Amniotic epithelial cell (primary cell): ENCODE measurements at regions not wholly inside any gene's neighbourhood (a gene's known extent, or its start where the extent isn't known, plus 50 kb on each side); places are given as distances from the start of the nearest gene placed in this dataset.
"Not testable (repeated sequence)": the region's sequence is repeated elsewhere in the genome, so short reads cannot be mapped to it uniquely, and the experiment has no call there.

Source experiments
- DNase-seq: peaks from one replicate; pipeline ENCODE4 v3.0.0-alpha.2; 2010; ENCODE audit warnings: low read depth

DNA sequence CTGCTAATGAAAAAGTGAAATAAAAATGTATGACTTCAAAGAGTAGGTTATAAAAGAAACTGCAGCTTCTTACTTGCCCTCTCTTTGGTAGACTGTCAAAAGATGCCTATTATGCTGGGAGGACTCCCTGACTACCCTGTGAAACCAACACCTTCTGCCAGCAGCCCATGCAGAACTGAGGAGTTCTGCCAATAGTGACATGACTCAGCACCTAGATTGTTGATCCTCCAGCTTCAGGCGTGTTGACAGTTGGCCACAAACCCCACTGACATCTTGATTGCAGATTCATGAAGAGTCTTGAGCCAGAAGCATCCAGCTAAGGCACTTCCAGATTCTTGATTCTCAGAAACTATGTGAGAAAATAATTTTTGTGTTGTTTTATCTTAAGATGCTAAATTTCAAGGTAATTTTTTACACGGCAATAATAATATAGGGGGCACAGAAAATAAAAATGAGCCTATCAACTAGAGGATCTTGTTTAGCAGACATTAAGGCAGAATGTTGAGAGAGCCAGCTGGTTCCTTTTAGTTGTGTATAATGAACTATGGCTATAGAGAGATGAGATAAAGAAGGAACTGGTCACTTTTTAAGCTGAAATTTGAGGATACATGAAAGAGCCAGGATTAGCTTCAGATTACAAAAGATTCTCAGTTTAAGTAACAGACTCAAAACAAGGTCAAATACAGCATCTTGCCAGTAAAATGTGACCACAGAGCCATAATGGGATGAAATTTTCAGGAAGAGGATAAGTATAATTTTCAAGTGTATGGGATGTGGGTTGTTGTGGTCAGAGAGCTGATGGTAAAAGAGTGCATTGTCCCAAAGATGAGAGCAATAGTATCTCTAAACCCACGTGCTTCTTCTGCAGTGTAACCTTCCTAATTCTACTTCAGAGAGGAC, 588.7 kb upstream of the CBLB start:
- DNase-seq: peak; percentile 80

GRCh38 chr3:106458952-106459351, 590.1 kb upstream of the CBLB start:
- DNase-seq: no peak

DNA sequence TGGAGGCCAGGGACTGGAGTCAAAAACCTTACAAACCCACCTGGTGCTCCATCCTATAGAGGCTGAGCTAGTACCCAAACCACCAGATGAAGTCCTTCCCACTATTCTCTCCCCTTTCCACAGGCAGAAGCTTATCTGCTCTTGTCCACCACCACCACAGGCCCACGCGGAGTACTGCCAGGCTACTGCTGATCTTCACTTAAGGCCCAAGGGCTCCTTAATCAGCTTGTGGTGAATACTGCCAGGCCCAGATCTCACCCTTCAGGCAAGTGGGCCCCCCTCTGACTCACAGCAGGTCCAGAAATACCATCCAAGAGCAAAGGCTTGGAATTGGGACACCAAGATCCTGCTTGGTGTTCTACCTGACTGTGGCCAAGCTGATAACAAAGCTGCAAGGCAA, 598.1 kb upstream of the CBLB start:
- DNase-seq: peak; percentile 64

DNA sequence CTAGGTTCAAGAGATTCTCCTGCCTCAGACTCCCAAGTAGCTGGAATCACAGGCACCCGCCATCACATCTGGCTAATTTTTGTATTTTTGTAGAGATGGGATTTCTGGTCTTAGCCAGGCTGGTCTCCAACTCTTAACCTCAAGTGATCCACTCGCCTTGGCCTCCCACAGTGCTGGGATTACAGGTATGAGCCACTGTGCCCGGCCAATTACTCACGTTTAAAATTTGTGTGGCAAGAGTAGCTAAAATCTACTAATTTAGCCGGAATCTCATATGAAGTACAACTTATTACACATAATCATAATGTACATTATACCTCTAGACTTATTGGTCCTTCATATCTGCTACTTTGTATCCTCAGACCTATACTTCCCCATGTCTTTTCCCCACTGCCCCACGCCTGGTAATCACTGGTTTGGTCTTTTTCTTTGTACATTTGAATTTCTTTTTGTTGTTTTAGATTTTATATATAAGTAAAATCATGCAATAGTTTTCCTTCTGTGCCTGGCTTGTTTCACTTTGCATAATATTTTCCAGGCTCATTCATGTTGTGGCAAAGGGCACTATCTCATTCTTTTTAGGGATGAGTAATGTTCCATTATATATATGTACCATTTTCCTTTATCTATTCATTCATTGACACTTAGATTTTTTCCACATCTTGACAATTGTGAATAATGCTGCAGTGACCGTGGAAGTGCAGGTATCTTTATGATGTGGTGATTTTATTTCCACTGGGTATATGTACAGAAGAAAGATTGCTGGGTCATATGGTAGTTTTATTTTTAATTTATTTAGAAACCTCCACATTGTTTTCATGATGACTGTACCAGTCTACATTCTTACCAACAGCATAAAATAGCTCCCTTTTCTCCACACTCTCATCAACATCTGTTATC, 605.0 kb upstream of the CBLB start:
- no peak for DNase-seq

DNA sequence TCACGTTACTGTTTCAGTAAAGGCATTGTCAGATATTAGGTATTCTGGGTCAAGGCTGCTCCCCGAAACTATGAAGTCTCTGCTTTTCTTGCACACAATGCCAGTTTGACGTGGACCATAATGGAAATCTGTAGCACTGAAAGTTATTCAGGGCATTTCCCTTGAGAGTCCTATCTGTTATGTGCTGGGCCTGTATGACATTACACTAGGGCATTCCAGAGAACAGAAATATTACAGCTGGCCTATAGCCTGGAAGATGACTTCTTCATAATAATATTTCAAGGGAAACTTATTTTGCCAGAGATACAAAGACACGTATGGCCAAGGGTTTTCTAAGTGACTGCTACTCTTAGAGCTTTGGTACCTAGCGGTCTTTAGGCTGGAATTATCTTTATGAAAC, 613.6 kb upstream of the CBLB start:
- peak; percentile 4 for DNase-seq

DNA sequence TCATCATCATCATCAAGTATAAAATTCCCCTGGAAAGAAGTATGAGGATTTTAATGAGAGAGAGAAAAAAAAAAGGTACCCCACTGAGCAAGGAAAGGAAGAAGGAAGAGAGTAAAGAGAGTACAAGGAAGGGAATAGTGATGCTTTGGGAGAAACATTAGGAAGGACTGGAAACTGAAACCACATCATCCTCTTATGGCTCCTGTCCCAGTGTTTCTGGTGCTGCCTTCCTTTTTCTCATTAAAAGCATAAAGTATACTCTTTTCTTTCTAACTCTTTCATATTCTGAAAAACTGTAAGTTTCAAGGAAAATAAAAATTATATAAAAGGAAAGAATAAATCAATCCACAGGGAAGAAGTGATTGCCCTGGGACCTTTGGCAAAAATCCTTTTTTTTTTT, 616.4 kb upstream of the CBLB start:
- DNase-seq: no peak

GRCh38 chr3:106485802-106486201, 617.0 kb upstream of the CBLB start:
- DNase-seq: no peak

DNA sequence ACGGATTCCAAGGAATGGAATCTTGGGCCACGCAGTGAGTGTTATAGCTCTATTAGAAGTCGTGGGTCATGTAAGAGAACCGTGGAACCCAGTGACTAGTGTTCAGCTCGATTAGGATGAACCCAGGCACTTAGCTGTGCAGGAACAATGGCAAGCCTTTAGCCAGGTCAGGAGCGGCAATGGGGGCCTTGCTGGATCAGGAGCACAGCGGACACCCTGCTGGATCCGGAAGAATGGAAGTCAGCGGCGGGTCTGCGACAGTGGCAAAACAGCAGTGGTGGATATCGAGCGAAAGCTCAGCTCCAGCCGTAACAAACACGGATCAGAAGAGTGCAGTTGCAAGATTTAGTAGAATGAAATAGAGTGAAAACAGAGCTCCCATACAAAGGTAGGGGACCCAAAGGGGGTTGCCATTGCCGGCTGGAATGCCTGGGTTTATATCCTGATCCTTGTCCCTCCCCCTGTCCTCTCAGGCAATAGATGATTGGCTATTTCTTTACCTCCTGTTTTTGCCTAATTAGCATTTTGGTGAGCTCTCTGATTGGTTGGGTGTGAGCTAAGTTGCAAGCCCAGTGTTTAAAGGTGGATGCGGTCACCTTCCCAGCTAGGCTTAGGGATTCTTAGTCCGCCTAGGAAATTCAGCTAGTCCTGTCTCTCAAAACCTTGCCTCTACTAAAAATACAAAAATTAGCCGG, 618.3 kb upstream of the CBLB start:
- DNase-seq: not testable (repeated sequence)

DNA sequence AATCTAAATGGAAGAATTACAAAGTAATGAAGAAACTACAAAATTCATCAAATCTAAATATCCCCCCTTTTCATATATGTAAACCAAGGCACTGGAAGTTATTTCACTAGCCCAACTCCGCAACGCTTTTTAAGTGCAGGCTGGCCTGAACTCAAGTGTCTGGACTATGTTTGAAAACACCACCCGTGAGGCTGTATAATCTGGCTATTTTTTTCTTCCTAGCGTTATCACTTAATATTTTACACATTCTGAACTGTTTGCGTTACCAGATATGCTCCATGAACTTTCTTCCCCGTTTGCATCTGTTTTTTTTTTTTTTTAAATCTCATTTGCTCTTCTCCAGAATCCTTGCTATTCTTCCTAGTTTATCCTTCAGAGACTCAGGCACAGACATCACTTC, 619.5 kb upstream of the CBLB start:
- no peak for DNase-seq

- no peak for DNase-seq
These were observed 623.0 kb upstream of the CBLB start for GRCh38 chr3:106491796-106492195.

- no peak for DNase-seq
These were observed 639.6 kb upstream of the CBLB start for GRCh38 chr3:106508331-106508893.

DNA sequence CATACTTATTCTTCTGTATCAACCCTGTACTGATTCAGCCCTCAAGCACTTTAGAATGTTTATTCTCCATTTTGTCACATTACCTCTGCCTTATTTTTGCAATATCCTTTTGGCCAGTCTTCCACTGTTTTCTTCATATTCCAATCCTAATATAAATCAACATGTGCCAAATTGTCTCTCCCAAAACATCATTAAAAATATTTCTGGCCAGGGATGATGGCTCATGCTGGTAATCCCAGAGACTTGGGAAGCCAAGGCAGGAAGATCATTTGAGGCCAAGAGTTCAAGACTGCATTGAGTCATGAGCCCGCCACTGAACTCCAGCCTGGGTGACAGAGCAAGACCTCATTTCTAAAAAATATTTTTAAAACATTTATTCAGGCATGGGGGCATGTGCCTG, 641.4 kb upstream of the CBLB start:
- DNase-seq: peak; percentile 61

GRCh38 chr3:106512846-106513245, 644.0 kb upstream of the CBLB start:
- DNase-seq: no peak

GRCh38 chr3:106514431-106514830, 645.6 kb upstream of the CBLB start:
- DNase-seq: no peak

- DNase-seq: peak; percentile 79
These were observed 649.7 kb upstream of the CBLB start for GRCh38 chr3:106518516-106518915.

- no peak for DNase-seq
These were observed 653.6 kb upstream of the CBLB start for GRCh38 chr3:106522397-106522796.

DNA sequence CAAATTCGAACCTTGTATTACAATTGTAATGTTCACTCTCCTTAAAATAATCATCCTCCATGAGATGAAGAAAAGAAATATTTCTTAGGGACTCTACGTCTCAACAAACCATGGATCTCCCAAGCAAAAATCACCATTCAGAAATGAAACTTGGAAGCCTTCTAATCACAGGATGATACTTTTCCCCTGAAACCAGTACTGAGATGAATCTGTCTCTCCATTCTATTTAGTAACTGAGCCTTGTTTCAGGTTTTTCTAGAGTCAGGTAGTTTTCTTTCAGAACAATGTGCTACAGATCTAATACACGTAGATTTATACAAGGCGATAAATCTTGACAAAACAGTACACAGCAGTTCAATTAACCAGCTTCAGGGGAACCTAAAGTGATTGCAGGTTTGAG, 660.1 kb upstream of the CBLB start:
- DNase-seq: no peak

GRCh38 chr3:106529738-106530137, 660.9 kb upstream of the CBLB start:
- DNase-seq: no peak

GRCh38 chr3:106530367-106530766, 661.6 kb upstream of the CBLB start:
- no peak for DNase-seq

- not testable (repeated sequence) for DNase-seq
These were observed 663.0 kb upstream of the CBLB start for GRCh38 chr3:106531771-106532329.

GRCh38 chr3:106533093-106533787, 664.4 kb upstream of the CBLB start:
- DNase-seq: no peak
